Endothelial cell of umbilical vein (primary cell): ENCODE measurements at regions not wholly inside any gene's neighbourhood (a gene's known extent, or its start where the extent isn't known, plus 50 kb on each side); places are given as distances from the start of the nearest gene placed in this dataset.

Experiments
- POLR2A ChIP-seq: IDR thresholded peaks from 2 replicates; pipeline ENCODE4 v1.6.1; 2012; ENCODE audit warnings: low read depth, mild to moderate bottlenecking, control low read depth, low read length
- TF ChIP-seq, protein P1 (sequence below), 2 donors: IDR thresholded peaks; 1 replicate in 1 of 2; 2 replicates in 1 of 2; pipeline ENCODE4 v1.5.1; 2011; ENCODE audit warnings: low read length in 2 of 2, mild to moderate bottlenecking in 2 of 2, moderate library complexity in 2 of 2, control low read depth in 1 of 2, inconsistent platforms in 1 of 2, low read depth in 1 of 2; ENCODE audit not compliant: insufficient read depth in 1 of 2; ENCODE audit errors: extremely low read depth in 1 of 2

DNA sequence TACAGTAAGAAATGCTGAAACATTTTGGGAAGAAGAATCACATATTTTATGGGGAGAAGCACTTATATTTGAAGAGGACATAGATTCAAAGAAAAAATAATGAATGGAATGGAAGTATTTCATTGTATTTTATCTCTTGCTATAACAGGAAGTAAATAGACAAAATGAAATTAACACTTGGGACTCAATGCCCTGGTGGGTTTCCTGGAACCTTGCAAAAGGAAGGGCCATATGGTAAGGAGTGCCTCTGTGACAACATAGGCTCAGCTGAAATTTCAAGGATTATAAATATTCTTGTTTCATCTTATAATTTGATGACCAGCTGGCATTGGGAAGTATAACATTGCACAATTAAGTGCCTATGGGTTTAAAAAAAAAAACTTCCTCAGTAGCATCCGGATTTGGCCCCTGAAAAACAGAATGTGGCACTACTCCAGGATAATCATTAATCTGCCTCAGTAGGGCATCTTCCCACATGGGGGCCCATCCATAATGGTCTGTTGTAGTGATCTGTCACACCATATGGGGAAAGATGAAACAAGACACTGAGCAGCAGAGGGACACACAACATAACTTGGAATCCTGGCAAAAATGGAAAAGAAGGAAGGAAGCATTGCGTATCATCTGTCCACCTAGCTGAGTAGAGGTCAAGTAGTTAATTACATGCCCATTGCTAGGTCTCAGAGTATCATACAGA lies 321.6 kb downstream of the NDFIP2 start:
- TF ChIP-seq, protein P1, sequence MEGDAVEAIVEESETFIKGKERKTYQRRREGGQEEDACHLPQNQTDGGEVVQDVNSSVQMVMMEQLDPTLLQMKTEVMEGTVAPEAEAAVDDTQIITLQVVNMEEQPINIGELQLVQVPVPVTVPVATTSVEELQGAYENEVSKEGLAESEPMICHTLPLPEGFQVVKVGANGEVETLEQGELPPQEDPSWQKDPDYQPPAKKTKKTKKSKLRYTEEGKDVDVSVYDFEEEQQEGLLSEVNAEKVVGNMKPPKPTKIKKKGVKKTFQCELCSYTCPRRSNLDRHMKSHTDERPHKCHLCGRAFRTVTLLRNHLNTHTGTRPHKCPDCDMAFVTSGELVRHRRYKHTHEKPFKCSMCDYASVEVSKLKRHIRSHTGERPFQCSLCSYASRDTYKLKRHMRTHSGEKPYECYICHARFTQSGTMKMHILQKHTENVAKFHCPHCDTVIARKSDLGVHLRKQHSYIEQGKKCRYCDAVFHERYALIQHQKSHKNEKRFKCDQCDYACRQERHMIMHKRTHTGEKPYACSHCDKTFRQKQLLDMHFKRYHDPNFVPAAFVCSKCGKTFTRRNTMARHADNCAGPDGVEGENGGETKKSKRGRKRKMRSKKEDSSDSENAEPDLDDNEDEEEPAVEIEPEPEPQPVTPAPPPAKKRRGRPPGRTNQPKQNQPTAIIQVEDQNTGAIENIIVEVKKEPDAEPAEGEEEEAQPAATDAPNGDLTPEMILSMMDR (IDR thresholded peaks at IDR 0.05; ENCODE audit: extremely low read depth in 1 of 2, insufficient read depth in 1 of 2, low read depth in 1 of 2, low read length in 2 of 2): no peak
- TF ChIP-seq POLR2A: no peak
